Testis (tissue), 2 donors: ENCODE measurements at regions not wholly inside any gene's neighbourhood (a gene's known extent, or its start where the extent isn't known, plus 50 kb on each side); places are given as distances from the start of the nearest gene placed in this dataset.

Source experiments
- CTCF ChIP-seq, 3 experiments: fragments of 450-650 bp in 2 of 3; fragments of 200-600 bp in 1 of 3; sonication (generic) in 1 of 3; IDR thresholded peaks; one replicate each; pipeline ENCODE4 v1.5.1; 2016 to 2019; ENCODE audit warnings: antibody characterized with exemption in 3 of 3, mild to moderate bottlenecking in 2 of 3, moderate library complexity in 1 of 3
- POLR2A ChIP-seq: fragments of 450-650 bp; IDR thresholded peaks from one replicate; pipeline ENCODE4 v1.6.1; 2017; ENCODE audit warnings: antibody characterized with exemption, mild to moderate bottlenecking, moderate library complexity

- TF ChIP-seq CTCF (IDR thresholded peaks at IDR 0.05) (no peak), POLR2A (no peak)
Observed at GRCh38 chr18:11470941-11471340, 138.5 kb upstream of the SLC35G4 start.
